ENCODE measurements at regions not wholly inside any gene's neighbourhood (a gene's known extent, or its start where the extent isn't known, plus 50 kb on each side); places are given as distances from the start of the nearest gene placed in this dataset.

DNA sequence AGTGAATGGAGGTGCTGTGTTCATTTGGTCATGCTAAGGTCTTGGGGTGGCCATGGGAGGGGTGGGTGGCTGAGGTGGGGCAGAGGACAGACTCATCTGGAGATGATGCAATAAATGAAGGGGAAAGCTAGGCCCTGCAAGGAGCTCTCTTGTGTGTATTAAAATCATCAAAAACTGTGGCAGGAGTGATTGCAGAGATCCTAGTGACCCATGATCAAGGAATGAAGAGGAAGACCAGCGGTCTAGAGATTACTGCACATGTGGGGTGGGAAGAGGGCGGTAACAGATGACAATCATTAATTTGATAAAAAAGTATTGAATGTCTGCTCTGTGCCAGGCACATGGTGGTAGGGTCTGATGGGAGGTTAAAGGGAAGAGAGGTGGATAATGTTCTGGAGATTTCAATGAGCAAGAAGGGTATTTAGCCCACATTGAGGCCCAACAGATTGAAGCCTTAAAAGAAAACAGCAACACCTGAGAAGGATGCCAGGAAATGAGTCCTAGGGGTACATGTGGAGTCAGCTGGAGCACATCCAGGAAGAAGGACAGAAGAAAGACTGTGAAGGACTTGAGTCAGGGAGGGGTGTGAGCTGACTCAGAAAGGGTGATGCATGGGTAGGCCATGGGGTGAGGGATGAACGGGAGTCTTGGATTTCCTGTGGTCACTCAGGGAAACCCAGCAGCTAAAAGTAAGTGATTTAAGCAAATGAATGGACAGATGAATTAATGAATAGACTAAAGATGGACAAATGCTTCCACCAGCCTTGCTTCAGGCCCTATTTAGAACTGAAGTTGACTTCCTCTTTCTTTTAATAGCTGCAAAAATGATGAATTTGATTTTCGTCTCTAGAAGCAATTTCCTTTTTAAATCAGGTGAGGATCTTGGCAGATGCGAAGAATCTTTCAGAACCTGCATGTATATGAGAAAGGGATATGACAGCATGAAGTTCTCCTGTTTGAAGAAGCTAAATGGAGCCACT lies 83.1 kb upstream of the IGFBP3 start (continued):
- TF ChIP-seq, protein P1, sequence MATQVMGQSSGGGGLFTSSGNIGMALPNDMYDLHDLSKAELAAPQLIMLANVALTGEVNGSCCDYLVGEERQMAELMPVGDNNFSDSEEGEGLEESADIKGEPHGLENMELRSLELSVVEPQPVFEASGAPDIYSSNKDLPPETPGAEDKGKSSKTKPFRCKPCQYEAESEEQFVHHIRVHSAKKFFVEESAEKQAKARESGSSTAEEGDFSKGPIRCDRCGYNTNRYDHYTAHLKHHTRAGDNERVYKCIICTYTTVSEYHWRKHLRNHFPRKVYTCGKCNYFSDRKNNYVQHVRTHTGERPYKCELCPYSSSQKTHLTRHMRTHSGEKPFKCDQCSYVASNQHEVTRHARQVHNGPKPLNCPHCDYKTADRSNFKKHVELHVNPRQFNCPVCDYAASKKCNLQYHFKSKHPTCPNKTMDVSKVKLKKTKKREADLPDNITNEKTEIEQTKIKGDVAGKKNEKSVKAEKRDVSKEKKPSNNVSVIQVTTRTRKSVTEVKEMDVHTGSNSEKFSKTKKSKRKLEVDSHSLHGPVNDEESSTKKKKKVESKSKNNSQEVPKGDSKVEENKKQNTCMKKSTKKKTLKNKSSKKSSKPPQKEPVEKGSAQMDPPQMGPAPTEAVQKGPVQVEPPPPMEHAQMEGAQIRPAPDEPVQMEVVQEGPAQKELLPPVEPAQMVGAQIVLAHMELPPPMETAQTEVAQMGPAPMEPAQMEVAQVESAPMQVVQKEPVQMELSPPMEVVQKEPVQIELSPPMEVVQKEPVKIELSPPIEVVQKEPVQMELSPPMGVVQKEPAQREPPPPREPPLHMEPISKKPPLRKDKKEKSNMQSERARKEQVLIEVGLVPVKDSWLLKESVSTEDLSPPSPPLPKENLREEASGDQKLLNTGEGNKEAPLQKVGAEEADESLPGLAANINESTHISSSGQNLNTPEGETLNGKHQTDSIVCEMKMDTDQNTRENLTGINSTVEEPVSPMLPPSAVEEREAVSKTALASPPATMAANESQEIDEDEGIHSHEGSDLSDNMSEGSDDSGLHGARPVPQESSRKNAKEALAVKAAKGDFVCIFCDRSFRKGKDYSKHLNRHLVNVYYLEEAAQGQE (IDR thresholded peaks at IDR 0.05; ENCODE audit: low read depth) = no peak
- no peak for TF ChIP-seq POLR2A (IDR thresholded peaks at IDR 0.05; ENCODE audit: borderline replicate concordance, extremely low read depth, insufficient read depth, insufficient read length)
- TF ChIP-seq ZFX (IDR thresholded peaks at IDR 0.05) = no peak
- TF ChIP-seq ZNF274 (IDR thresholded peaks at IDR 0.05; ENCODE audit: low read depth, low read length) = no peak
- TF ChIP-seq ELF1 (IDR thresholded peaks at IDR 0.05; ENCODE audit: borderline replicate concordance, low read depth) = no peak

DNA sequence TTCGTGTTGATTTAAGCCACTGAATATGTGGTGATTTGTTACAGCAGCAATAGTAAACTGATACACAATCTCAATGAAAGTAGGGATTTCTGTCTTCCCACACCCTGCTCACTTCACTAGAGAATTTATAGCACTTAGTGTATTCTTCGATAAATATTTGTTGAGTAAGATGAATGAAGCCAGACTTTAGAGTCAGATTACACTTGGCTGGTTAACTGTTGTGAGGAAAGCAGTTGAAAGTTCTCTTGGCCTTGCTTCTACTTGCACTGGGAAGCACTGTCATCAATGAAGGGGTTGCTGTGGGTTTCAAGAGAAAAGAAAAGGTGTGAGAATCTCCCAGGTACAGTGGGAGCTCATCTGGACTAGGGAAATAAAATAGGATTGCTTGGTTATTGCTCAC lies 82.1 kb upstream of the IGFBP3 start:
- Histone ChIP-seq H2AFZ (ENCODE audit: low read depth, low read length, poor library complexity, severe bottlenecking) (no peak overlapping the region), H3K4me1 (ENCODE audit: control insufficient read depth in 1 of 2, insufficient read depth in 2 of 2, low read length in 2 of 2) (peaks cover 0 to 14% of the 10 kb centered on the region in 2 experiments; a peak in 2 of 4 replicates), H3K79me2 (ENCODE audit: insufficient read depth, low read length) (no peaks in the 10 kb centered on the region), H4K20me1 (ENCODE audit: insufficient read depth) (no peaks in the 10 kb centered on the region), H3K27me3 (ENCODE audit: insufficient read depth, low read length) (no peaks in the 10 kb centered on the region), H3K9me3 (ENCODE audit: control insufficient read depth in 1 of 2, insufficient read depth in 1 of 2, low read depth in 1 of 2, low read length in 2 of 2) (no peaks in the 10 kb centered on the region), H3K36me3 (ENCODE audit: control insufficient read depth in 1 of 2, insufficient read depth in 2 of 2, low read length in 2 of 2) (no peaks in the 10 kb centered on the region), H3K4me2 (ENCODE audit: low read length) (no peak overlapping the region), H3K9me2 (ENCODE audit: insufficient read depth) (no peaks in the 10 kb centered on the region), H3K4me3 (replicated peaks in 1 of 2; ENCODE audit: low read depth in 1 of 2, low read length in 2 of 2) (no peak overlapping the region), H3K9ac (ENCODE audit: low read length) (no peak overlapping the region), H3K27ac (ENCODE audit: low read depth, low read length) (no peak overlapping the region)
- ChIA-PET CTCF (no interaction called here), RAD21 (ENCODE audit: low non-redundant PET in 1 of 2, low total read pairs in 2 of 2, uncharacterized antibody in 2 of 2, unreplicated experiment in 2 of 2) (no interaction called here), POLR2A (no interaction called here)
- DNase-seq (ENCODE audit: low read depth, low spot score) (no peak), ATAC-seq (no peak)
- TF ChIP-seq SRF (IDR thresholded peaks at IDR 0.05; ENCODE audit: low read depth) (no peak), RAD21 (IDR thresholded peaks at IDR 0.05; ENCODE audit: low read depth) (no peak), ELF1 (IDR thresholded peaks at IDR 0.05; ENCODE audit: borderline replicate concordance, low read depth) (no peak), POLR2A (IDR thresholded peaks at IDR 0.05; ENCODE audit: borderline replicate concordance, extremely low read depth, insufficient read depth, insufficient read length) (no peak), ZFX (IDR thresholded peaks at IDR 0.05) (no peak), CBX3 (IDR thresholded peaks at IDR 0.05; ENCODE audit: low read depth) (no peak), EZH2 (IDR thresholded peaks at IDR 0.05) (no peak), POLR2AphosphoS5 (IDR thresholded peaks at IDR 0.05; ENCODE audit: low read depth, low read length) (no peak), FOSL1 (IDR thresholded peaks at IDR 0.05; ENCODE audit: low read depth) (no peak), SIN3A (IDR thresholded peaks at IDR 0.05; ENCODE audit: low read depth) (no peak)
- TF ChIP-seq, protein P1 (IDR thresholded peaks at IDR 0.05; ENCODE audit: low read depth) = no peak
- TF ChIP-seq, protein P2, sequence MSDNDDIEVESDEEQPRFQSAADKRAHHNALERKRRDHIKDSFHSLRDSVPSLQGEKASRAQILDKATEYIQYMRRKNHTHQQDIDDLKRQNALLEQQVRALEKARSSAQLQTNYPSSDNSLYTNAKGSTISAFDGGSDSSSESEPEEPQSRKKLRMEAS (IDR thresholded peaks at IDR 0.05) = no peak
- TF ChIP-seq, protein P3, sequence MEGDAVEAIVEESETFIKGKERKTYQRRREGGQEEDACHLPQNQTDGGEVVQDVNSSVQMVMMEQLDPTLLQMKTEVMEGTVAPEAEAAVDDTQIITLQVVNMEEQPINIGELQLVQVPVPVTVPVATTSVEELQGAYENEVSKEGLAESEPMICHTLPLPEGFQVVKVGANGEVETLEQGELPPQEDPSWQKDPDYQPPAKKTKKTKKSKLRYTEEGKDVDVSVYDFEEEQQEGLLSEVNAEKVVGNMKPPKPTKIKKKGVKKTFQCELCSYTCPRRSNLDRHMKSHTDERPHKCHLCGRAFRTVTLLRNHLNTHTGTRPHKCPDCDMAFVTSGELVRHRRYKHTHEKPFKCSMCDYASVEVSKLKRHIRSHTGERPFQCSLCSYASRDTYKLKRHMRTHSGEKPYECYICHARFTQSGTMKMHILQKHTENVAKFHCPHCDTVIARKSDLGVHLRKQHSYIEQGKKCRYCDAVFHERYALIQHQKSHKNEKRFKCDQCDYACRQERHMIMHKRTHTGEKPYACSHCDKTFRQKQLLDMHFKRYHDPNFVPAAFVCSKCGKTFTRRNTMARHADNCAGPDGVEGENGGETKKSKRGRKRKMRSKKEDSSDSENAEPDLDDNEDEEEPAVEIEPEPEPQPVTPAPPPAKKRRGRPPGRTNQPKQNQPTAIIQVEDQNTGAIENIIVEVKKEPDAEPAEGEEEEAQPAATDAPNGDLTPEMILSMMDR (IDR thresholded peaks at IDR 0.05 in 2 of 3, conservative IDR thresholded peaks at IDR 0.05 in 1 of 3; ENCODE audit: borderline replicate concordance in 1 of 3, insufficient read depth in 1 of 3, low read depth in 2 of 3, low read length in 2 of 3) = no peak
- BruUV-seq (replicated peaks) = no TSS peak
- intact Hi-C loops (cut with micrococcal nuclease) = no loop called here
